Transverse colon (tissue), 4 donors: ENCODE measurements at regions not wholly inside any gene's neighbourhood (a gene's known extent, or its start where the extent isn't known, plus 50 kb on each side); places are given as distances from the start of the nearest gene placed in this dataset.

Experiments used
- CTCF ChIP-seq, 5 experiments: fragments of 200-600 bp in 3 of 5; fragments of 450-650 bp in 2 of 5; sonication (generic) in 3 of 5; IDR thresholded peaks; 1 replicate in 2 of 5; 2 replicates in 3 of 5; pipeline ENCODE4 v1.5.1; 2016 to 2017; ENCODE audit warnings: antibody characterized with exemption in 5 of 5, inconsistent platforms in 3 of 5, mild to moderate bottlenecking in 2 of 5, moderate library complexity in 1 of 5
- EP300 ChIP-seq: sonication (generic); formaldehyde crosslinking; IDR thresholded peaks from one replicate; pipeline ENCODE4 v1.6.1; 2017; ENCODE audit warnings: antibody characterized with exemption, low read depth
- POLR2A ChIP-seq: fragments of 450-650 bp; IDR thresholded peaks from one replicate; pipeline ENCODE4 v1.6.1; 2016; ENCODE audit warnings: antibody characterized with exemption, mild to moderate bottlenecking, moderate library complexity
- POLR2AphosphoS5 ChIP-seq, 3 donors: sonication (generic); formaldehyde crosslinking; IDR thresholded peaks; one replicate each; pipeline ENCODE4 v1.6.1; 2016; ENCODE audit warnings: antibody characterized with exemption in 3 of 3

- TF ChIP-seq CTCF (IDR thresholded peaks at IDR 0.05) (no peak), POLR2AphosphoS5 (IDR thresholded peaks at IDR 0.05) (no peak), POLR2A (no peak), EP300 (no peak)
These were observed 100.4 kb upstream of the REG3A start for GRCh38 chr2:79259959-79260358.
